ENCODE measurements at regions not wholly inside any gene's neighbourhood (a gene's known extent, or its start where the extent isn't known, plus 50 kb on each side); places are given as distances from the start of the nearest gene placed in this dataset.

GRCh38 chr7:142597547-142597946 lies 151.7 kb upstream of the PRSS1 start:
- Histone ChIP-seq H4K20me1 (replicated peaks; ENCODE audit: insufficient read depth) (no peaks in the 10 kb centered on the region), H3K4me2 (no peak overlapping the region), H3K36me3 (ENCODE audit: insufficient read depth) (no peaks in the 10 kb centered on the region), H3K27ac (ENCODE audit: low read depth) (no peak overlapping the region), H3F3A (replicated peaks; ENCODE audit: low read depth) (no peaks in the 10 kb centered on the region), H3K79me2 (replicated peaks; ENCODE audit: insufficient read depth) (no peaks in the 10 kb centered on the region), H3K4me3 (no peak overlapping the region), H3K9me2 (ENCODE audit: insufficient read depth) (no peaks in the 10 kb centered on the region), H3K27me3 (ENCODE audit: insufficient read depth) (no peaks in the 10 kb centered on the region), H2AFZ (0 out of 2 replicates have a peak overlapping the region, but pooled peaks have one; percentile 38), H3K4me1 (ENCODE audit: insufficient read depth) (no peaks in the 10 kb centered on the region)
- Mint-ChIP-seq H3K9me3 (no peaks in the 10 kb centered on the region; the same call in 2 of the 3 replicates), H3K36me3 (ENCODE audit: low read depth) (no peaks in the 10 kb centered on the region), H3K4me1 (no peaks in the 10 kb centered on the region), H3K4me3 (no peak overlapping the region), H3K27ac (no peak overlapping the region), H3K27me3 (ENCODE audit: insufficient read depth, low read depth, poor library complexity) (peaks cover 3% of the 10 kb centered on the region)
- ATAC-seq (no peak), DNase-seq (ENCODE audit: low spot score) (no peak)
- TF ChIP-seq JUNB (IDR thresholded peaks at IDR 0.05; ENCODE audit: unreplicated experiment): no peak
- TF ChIP-seq EZH2 (IDR thresholded peaks at IDR 0.05; ENCODE audit: low read depth, unreplicated experiment): no peak
- no peak for TF ChIP-seq CREB1 (CRISPR knock-in tag; IDR thresholded peaks at IDR 0.05; ENCODE audit: low read depth)
- TF ChIP-seq EZH2phosphoT487 (IDR thresholded peaks at IDR 0.05; ENCODE audit: unreplicated experiment): no peak
- no peak for TF ChIP-seq ZNF462 (CRISPR knock-in tag; IDR thresholded peaks at IDR 0.05)
- TF ChIP-seq NANOG (IDR thresholded peaks at IDR 0.05; ENCODE audit: borderline replicate concordance): no peak
- no peak for TF ChIP-seq STAT1 (IDR thresholded peaks at IDR 0.05; ENCODE audit: unreplicated experiment)
- TF ChIP-seq REST (IDR thresholded peaks at IDR 0.05; ENCODE audit: unreplicated experiment): no peak
- TF ChIP-seq ZNF114 (CRISPR knock-in tag; IDR thresholded peaks at IDR 0.05): no peak
- TF ChIP-seq, protein P1, sequence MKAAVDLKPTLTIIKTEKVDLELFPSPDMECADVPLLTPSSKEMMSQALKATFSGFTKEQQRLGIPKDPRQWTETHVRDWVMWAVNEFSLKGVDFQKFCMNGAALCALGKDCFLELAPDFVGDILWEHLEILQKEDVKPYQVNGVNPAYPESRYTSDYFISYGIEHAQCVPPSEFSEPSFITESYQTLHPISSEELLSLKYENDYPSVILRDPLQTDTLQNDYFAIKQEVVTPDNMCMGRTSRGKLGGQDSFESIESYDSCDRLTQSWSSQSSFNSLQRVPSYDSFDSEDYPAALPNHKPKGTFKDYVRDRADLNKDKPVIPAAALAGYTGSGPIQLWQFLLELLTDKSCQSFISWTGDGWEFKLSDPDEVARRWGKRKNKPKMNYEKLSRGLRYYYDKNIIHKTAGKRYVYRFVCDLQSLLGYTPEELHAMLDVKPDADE (IDR thresholded peaks at IDR 0.05): no peak
- no peak for TF ChIP-seq ZNF331 (CRISPR knock-in tag; IDR thresholded peaks at IDR 0.05; ENCODE audit: low read depth)
- no peak for TF ChIP-seq CTCF (conservative IDR thresholded peaks at IDR 0.05; ENCODE audit: low read depth in 2 of 2)
- no peak for TF ChIP-seq POLR2AphosphoS5 (IDR thresholded peaks at IDR 0.05; ENCODE audit: low read depth)

Data from GM23338 (cell line).